ENCODE measurements at regions not wholly inside any gene's neighbourhood (a gene's known extent, or its start where the extent isn't known, plus 50 kb on each side); places are given as distances from the start of the nearest gene placed in this dataset.

DNA sequence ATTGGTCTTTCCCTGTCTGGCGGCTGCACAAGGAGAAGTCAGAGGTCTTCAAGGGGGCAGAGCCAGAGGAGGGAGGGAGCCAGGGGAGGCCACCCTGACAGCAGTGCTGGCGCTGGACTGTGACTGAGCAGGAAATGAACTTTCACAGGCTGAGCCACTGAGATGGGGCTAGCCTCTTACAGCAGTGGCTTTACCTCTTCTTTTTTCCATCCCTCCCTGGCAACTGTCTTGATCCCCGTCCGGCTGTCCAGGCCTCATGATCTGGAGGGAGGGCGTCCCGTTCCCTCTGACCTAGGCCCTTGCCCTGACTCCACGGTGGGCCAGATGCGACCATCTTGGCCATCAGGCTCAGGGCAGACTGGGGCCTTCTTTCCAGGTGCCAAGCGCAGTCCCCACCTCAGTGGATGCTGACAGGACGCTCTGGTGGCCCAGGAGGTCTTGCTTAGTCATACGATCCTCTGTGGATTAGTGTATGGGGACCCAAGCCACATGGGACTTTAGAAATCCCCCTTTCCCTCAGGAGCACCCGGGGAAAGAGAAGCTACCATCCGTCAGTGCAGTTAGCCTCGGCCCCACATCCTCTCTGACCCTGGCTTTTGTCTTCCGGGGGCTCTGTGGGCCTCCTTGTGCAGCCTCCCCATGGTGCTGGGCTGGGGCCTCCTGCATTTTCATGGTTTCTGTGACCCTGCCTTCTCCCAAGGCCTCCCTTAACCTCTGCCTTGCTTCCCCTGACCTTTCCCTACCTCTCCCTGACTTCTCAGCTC, 57.4 kb upstream of the CCDC167 start:
- Histone ChIP-seq H2BK15ac (ENCODE audit: low read depth, low read length) (no peak overlapping the region), H4K8ac (replicated peaks; ENCODE audit: insufficient read length, low read depth, low read length) (no peak overlapping the region), H3K27me3 (ENCODE audit: insufficient read depth, low read length) (no peaks in the 10 kb centered on the region), H3K79me2 (ENCODE audit: insufficient read depth, low read length) (no peaks in the 10 kb centered on the region), H3K18ac (ENCODE audit: insufficient read length, low read depth, low read length) (no peak overlapping the region), H3K56ac (ENCODE audit: insufficient read length, low read depth, low read length) (no peak overlapping the region), H3K9me3 (ENCODE audit: control insufficient read depth, low read depth, low read length) (no peaks in the 10 kb centered on the region), H2BK20ac (ENCODE audit: low read depth, low read length, poor library complexity, severe bottlenecking) (no peak overlapping the region), H3K23me2 (ENCODE audit: insufficient read length, low read depth, low read length, poor library complexity, severe bottlenecking) (no peaks in the 10 kb centered on the region), H3K4me2 (ENCODE audit: insufficient read depth, insufficient read length, low read length) (no peak overlapping the region), H2AFZ (ENCODE audit: low read length) (no peak overlapping the region), H3K79me1 (ENCODE audit: insufficient read depth, low read depth, low read length, poor library complexity, severe bottlenecking) (no peaks in the 10 kb centered on the region), H3K14ac (ENCODE audit: insufficient read depth, low read length) (no peak overlapping the region; the same call in 1 of the 2 replicates), H2BK5ac (ENCODE audit: insufficient read length, low read length) (no peak overlapping the region), H3K23ac (ENCODE audit: insufficient read length, low read depth, low read length) (no peak overlapping the region), H3T11ph (ENCODE audit: low read length) (no peak overlapping the region), H4K91ac (ENCODE audit: insufficient read length, low read depth, low read length) (no peak overlapping the region), H4K20me1 (ENCODE audit: control insufficient read depth, insufficient read depth, insufficient read length) (no peaks in the 10 kb centered on the region), H4K5ac (ENCODE audit: insufficient read length, low read depth, low read length) (no peak overlapping the region), H3K9ac (ENCODE audit: extremely low read depth, insufficient read length, low read length) (no peak overlapping the region), H3K4me1 (ENCODE audit: insufficient read depth, low read length) (no peaks in the 10 kb centered on the region), H3K27ac (ENCODE audit: insufficient read length, low read depth, low read length) (no peak overlapping the region), H2BK12ac (ENCODE audit: insufficient read length, low read depth, low read length) (no peak overlapping the region), H3K4ac (ENCODE audit: low read depth, low read length) (no peak overlapping the region), H2BK120ac (ENCODE audit: low read depth, low read length, poor library complexity, severe bottlenecking) (no peak overlapping the region), H2AK5ac (ENCODE audit: insufficient read length, low read length) (no peak overlapping the region)
- Mint-ChIP-seq H3K4me3 (no peak overlapping the region), H3K27me3 (ENCODE audit: low read depth) (peaks cover 45% of the 10 kb centered on the region), H3K27ac (no peak overlapping the region), H3K36me3 (ENCODE audit: insufficient read depth in 1 of 3, low read depth in 3 of 3) (peaks cover 0 to 4% (median 0%) of the 10 kb centered on the region in 3 experiments; a peak in 1 of 7 replicates), H3K4me1 (peaks cover 27 to 36% of the 10 kb centered on the region in 2 experiments), H3K9me3 (peaks cover 4% of the 10 kb centered on the region in 2 experiments; a peak in 2 of 5 replicates)
- DNase-seq: no peak
- no CpG with 5 or more reads among the region's 15 CpGs for WGBS (ENCODE audit: extremely low coverage, insufficient read length, low lambda C conversion rate)
- no peak for TF ChIP-seq CTCF (conservative IDR thresholded peaks at IDR 0.05)

Measured in H9 (cell line).